WERI-Rb-1 (cell line): ENCODE measurements at regions not wholly inside any gene's neighbourhood (a gene's known extent, or its start where the extent isn't known, plus 50 kb on each side); places are given as distances from the start of the nearest gene placed in this dataset.

ENCODE experiments used
- DNase-seq: peaks from one replicate; pipeline ENCODE4 v3.0.0-alpha.2; 2020
- H3K27ac ChIP-seq: fragments of 250-450 bp; sonication (Bioruptor Pico); 2 replicates; pipeline ENCODE4 v1.5.1; 2020; ENCODE audit warnings: mild to moderate bottlenecking, moderate library complexity
- H3K27me3 ChIP-seq: fragments of 250-450 bp; sonication (Bioruptor Pico); 2 replicates; pipeline ENCODE4 v1.5.1; 2021; ENCODE audit warnings: mild to moderate bottlenecking, low read depth, moderate library complexity; ENCODE audit not compliant: insufficient read depth, severe bottlenecking
- H3K36me3 ChIP-seq: fragments of 250-450 bp; sonication (Bioruptor Pico); 2 replicates; pipeline ENCODE4 v1.5.1; 2020; ENCODE audit warnings: mild to moderate bottlenecking, moderate library complexity
- H3K4me3 ChIP-seq: 2 replicates; pipeline ENCODE4 v1.5.1; 2011; ENCODE audit warnings: low read depth, mild to moderate bottlenecking, control low read depth, low read length
- H3K9me3 ChIP-seq: fragments of 250-450 bp; sonication (Bioruptor Pico); 2 replicates; pipeline ENCODE4 v1.5.1; 2021; ENCODE audit warnings: mild to moderate bottlenecking, moderate library complexity; ENCODE audit not compliant: severe bottlenecking
- CTCF ChIP-seq: IDR thresholded peaks from 2 replicates; pipeline ENCODE4 v1.5.1; 2011; ENCODE audit warnings: low read depth, mild to moderate bottlenecking, control low read depth, inconsistent platforms, low read length

- DNase-seq: no peak
- Histone ChIP-seq H3K4me3 (no peak overlapping the region), H3K9me3 (no peaks in the 10 kb centered on the region), H3K27me3 (peaks cover 20% of the 10 kb centered on the region), H3K36me3 (no peaks in the 10 kb centered on the region), H3K27ac (no peak overlapping the region)
- no peak for TF ChIP-seq CTCF
Observed at GRCh38 chrX:116226665-116227484, 56.3 kb downstream of the AGTR2 start.

- no peak for TF ChIP-seq CTCF
- Histone ChIP-seq H3K4me3 (no peak overlapping the region), H3K27ac (no peak overlapping the region)
Observed at GRCh38 chrX:116230130-116230898, 59.8 kb downstream of the AGTR2 start.

GRCh38 chrX:116232833-116233232 lies 62.3 kb downstream of the AGTR2 start:
- H3K4me3 ChIP-seq: no peak overlapping the region
- no peaks in the 10 kb centered on the region for H3K9me3 ChIP-seq
- DNase-seq: no peak
- no peaks in the 10 kb centered on the region for H3K36me3 ChIP-seq
- TF ChIP-seq CTCF: no peak
- H3K27me3 ChIP-seq: peaks cover 34% of the 10 kb centered on the region
- no peak overlapping the region for H3K27ac ChIP-seq

More at GRCh38 chrX:116230130-116230898, 59.8 kb downstream of the AGTR2 start:
- no peak for DNase-seq
- Histone ChIP-seq H3K36me3 (no peaks in the 10 kb centered on the region), H3K27me3 (peaks cover 32% of the 10 kb centered on the region), H3K9me3 (no peaks in the 10 kb centered on the region)

GRCh38 chrX:116236666-116237065 lies 66.1 kb downstream of the AGTR2 start:
- Histone ChIP-seq H3K36me3 (no peaks in the 10 kb centered on the region), H3K9me3 (no peaks in the 10 kb centered on the region), H3K27me3 (peaks cover 58% of the 10 kb centered on the region), H3K4me3 (no peak overlapping the region), H3K27ac (no peak overlapping the region)
- no peak for TF ChIP-seq CTCF
- DNase-seq: no peak

- no peak overlapping the region for H3K27ac ChIP-seq
- no peak for TF ChIP-seq CTCF
- H3K36me3 ChIP-seq: no peaks in the 10 kb centered on the region
- peaks cover 56% of the 10 kb centered on the region for H3K27me3 ChIP-seq
- no peak for DNase-seq
- H3K9me3 ChIP-seq: no peaks in the 10 kb centered on the region
- H3K4me3 ChIP-seq: no peak overlapping the region
Observed at GRCh38 chrX:116238093-116238492, 67.5 kb downstream of the AGTR2 start.
